Vagina (tissue), 2 donors: ENCODE measurements at regions not wholly inside any gene's neighbourhood (a gene's known extent, or its start where the extent isn't known, plus 50 kb on each side); places are given as distances from the start of the nearest gene placed in this dataset.
"Not testable (repeated sequence)": the region's sequence is repeated elsewhere in the genome, so short reads cannot be mapped to it uniquely, and the experiment has no call there.

ENCODE experiments used
- DNase-seq, 2 donors: peaks; one replicate each; pipeline ENCODE4 v3.0.0-alpha.2; 2017; ENCODE audit errors: extremely low spot score in 2 of 2
- H3K27ac ChIP-seq: fragments of 200-600 bp; sonication (generic); one replicate; pipeline ENCODE4 v1.5.1; 2019
- H3K27me3 ChIP-seq: fragments of 200-600 bp; sonication (generic); one replicate; pipeline ENCODE4 v1.5.1; 2019
- H3K36me3 ChIP-seq, 2 donors: fragments of 200-600 bp; sonication (generic); one replicate each; pipeline ENCODE4 v1.5.1; 2017 to 2019
- H3K4me1 ChIP-seq: fragments of 200-600 bp; sonication (generic); one replicate; pipeline ENCODE4 v1.5.1; 2019
- H3K4me3 ChIP-seq, 2 donors: fragments of 200-600 bp; sonication (generic); 1 replicate in 1 of 2; 2 replicates in 1 of 2; pipeline ENCODE4 v1.5.1; 2016 to 2019
- H3K9me3 ChIP-seq: fragments of 200-600 bp; sonication (generic); one replicate; pipeline ENCODE4 v1.5.1; 2019
- CTCF ChIP-seq, 3 experiments: fragments of 450-650 bp in 2 of 3; fragments of 200-600 bp in 1 of 3; sonication (generic) in 1 of 3; IDR thresholded peaks; one replicate each; pipeline ENCODE4 v1.5.1; 2017 to 2019; ENCODE audit warnings: antibody characterized with exemption in 3 of 3, mild to moderate bottlenecking in 2 of 3, moderate library complexity in 2 of 3
- POLR2A ChIP-seq, 2 donors: fragments of 450-650 bp; IDR thresholded peaks; one replicate each; pipeline ENCODE4 v1.6.1; 2017; ENCODE audit warnings: antibody characterized with exemption in 2 of 2, mild to moderate bottlenecking in 2 of 2, moderate library complexity in 2 of 2
- POLR2AphosphoS5 ChIP-seq, 2 donors: sonication (generic); formaldehyde crosslinking; IDR thresholded peaks; one replicate each; pipeline ENCODE4 v1.9.0; 2017; ENCODE audit warnings: antibody characterized with exemption in 2 of 2, mild to moderate bottlenecking in 2 of 2, low read depth in 1 of 2; ENCODE audit not compliant: insufficient read depth in 1 of 2
- intact Hi-C: fragments of 100-400 bp; cut with DNase I; formaldehyde crosslinking; loops from one replicate; pipeline ENCODE4 v1.15.1; 2023

- intact Hi-C loops, result no loop called here
- H3K27ac ChIP-seq, result no peak overlapping the region
- no peaks in the 10 kb centered on the region for H3K4me1 ChIP-seq
- no peaks in the 10 kb centered on the region for H3K27me3 ChIP-seq
- H3K9me3 ChIP-seq, result no peaks in the 10 kb centered on the region
- TF ChIP-seq POLR2AphosphoS5 (IDR thresholded peaks at IDR 0.05; ENCODE audit: insufficient read depth in 1 of 2, low read depth in 1 of 2) (no peak), CTCF (IDR thresholded peaks at IDR 0.05) (no peak), POLR2A (IDR thresholded peaks at IDR 0.05) (no peak)
- DNase-seq, result no peak
- H3K36me3 ChIP-seq, result no peaks in the 10 kb centered on the region
- no peak overlapping the region for H3K4me3 ChIP-seq
These were observed 448.7 kb downstream of the SLC6A15 start for GRCh38 chr12:84463741-84464495.

GRCh38 chr12:84455598-84455997, 457.0 kb downstream of the SLC6A15 start:
- Histone ChIP-seq H3K9me3 (no peaks in the 10 kb centered on the region), H3K27ac (no peak overlapping the region), H3K36me3 (no peaks in the 10 kb centered on the region), H3K27me3 (no peaks in the 10 kb centered on the region), H3K4me1 (no peaks in the 10 kb centered on the region), H3K4me3 (no peak overlapping the region)
- TF ChIP-seq POLR2A (IDR thresholded peaks at IDR 0.05), result no peak
- TF ChIP-seq POLR2AphosphoS5 (IDR thresholded peaks at IDR 0.05; ENCODE audit: insufficient read depth in 1 of 2, low read depth in 1 of 2), result no peak
- TF ChIP-seq CTCF (IDR thresholded peaks at IDR 0.05), result no peak
- intact Hi-C loops, result no loop called here
- no peak for DNase-seq

DNA sequence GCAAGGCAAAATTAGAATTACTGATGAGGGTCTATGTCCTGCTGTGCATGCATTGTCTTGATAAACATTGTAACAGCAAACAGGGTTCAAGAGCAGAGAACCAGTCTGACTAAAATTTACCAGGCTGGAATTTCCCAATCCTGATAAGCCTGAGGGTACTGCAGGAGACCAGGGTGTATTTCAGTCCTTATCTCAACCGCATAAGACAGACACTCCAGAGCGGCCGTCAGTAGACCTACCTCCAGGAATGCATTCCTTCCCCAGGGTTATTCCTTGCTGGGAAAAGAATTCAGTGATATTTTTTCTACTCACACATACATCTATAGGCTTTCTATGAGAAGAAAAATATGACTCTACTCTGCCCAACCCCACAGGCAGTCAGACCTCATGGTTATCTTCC, 466.1 kb downstream of the SLC6A15 start:
- DNase-seq, H3K27me3 ChIP-seq, H3K4me3 ChIP-seq, H3K27ac ChIP-seq, H3K4me1 ChIP-seq, H3K36me3 ChIP-seq, H3K9me3 ChIP-seq, intact Hi-C loops: not testable (repeated sequence)

DNA sequence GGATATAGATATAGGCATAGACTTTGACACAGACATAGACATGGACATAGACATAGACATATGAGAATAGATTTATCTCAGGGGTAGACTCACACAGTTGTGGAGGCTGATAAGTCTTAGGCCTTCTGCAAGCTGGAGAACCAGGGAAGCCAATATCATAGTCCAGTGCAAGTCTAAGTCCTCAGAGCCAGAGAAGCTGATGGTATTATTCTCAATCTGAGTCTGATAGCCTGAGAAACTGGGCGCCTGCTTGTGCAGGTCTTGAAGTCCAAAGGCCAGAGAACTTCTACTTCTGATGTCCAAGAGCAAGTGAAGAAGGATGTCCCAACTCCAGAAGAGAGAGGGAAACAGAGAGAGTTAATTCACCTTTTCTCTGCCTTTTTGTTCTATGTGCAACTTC, 476.5 kb downstream of the SLC6A15 start:
- H3K9me3 ChIP-seq, result no peaks in the 10 kb centered on the region
- H3K36me3 ChIP-seq, result no peaks in the 10 kb centered on the region
- TF ChIP-seq POLR2AphosphoS5 (IDR thresholded peaks at IDR 0.05; ENCODE audit: insufficient read depth in 1 of 2, low read depth in 1 of 2) (no peak), CTCF (IDR thresholded peaks at IDR 0.05) (no peak), POLR2A (IDR thresholded peaks at IDR 0.05) (no peak)
- no peaks in the 10 kb centered on the region for H3K27me3 ChIP-seq
- no peak overlapping the region for H3K27ac ChIP-seq
- H3K4me1 ChIP-seq, result no peaks in the 10 kb centered on the region
- H3K4me3 ChIP-seq, result no peak overlapping the region
- DNase-seq, result no peak
- intact Hi-C loops, result no loop called here

GRCh38 chr12:84435682-84436081, 476.9 kb downstream of the SLC6A15 start:
- Histone ChIP-seq H3K9me3 (no peaks in the 10 kb centered on the region), H3K4me3 (no peak overlapping the region), H3K36me3 (no peaks in the 10 kb centered on the region), H3K27me3 (no peaks in the 10 kb centered on the region), H3K27ac (no peak overlapping the region), H3K4me1 (no peaks in the 10 kb centered on the region)
- no peak for DNase-seq
- no peak for TF ChIP-seq POLR2AphosphoS5 (IDR thresholded peaks at IDR 0.05; ENCODE audit: insufficient read depth in 1 of 2, low read depth in 1 of 2)
- TF ChIP-seq POLR2A (IDR thresholded peaks at IDR 0.05), result no peak
- no peak for TF ChIP-seq CTCF (IDR thresholded peaks at IDR 0.05)
- intact Hi-C loops, result no loop called here
